ENCODE measurements at regions not wholly inside any gene's neighbourhood (a gene's known extent, or its start where the extent isn't known, plus 50 kb on each side); places are given as distances from the start of the nearest gene placed in this dataset.

DNA sequence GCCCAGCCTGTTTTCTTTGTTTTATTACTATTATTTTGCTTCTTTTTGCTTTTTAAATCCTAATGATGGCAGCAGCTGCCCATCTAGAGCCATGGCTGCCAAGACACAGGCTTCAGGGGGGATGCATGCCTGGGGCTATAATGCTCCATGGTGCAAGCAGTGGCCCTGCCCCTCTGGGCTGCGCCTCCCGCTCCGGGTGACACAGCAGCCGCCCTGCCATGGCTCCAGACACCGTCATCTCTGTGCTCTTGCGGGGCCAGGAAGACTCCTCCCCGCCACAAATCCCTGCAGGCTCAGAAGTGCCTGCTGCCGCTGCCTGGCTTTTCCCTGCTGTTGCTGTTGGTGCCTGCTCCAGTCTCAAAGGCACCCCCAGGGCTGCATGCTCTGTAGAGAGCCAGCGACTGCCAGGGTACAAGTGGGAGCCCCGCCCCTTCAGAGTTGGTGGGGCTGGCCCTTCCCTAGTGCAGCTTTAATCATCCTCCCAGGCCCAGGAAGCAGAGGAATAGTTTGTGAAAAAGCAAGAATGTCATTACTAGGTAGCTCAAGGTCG lies 581.5 kb downstream of the FGF9 start:
- TF ChIP-seq POLR2A (IDR thresholded peaks at IDR 0.05): no peak
- TF ChIP-seq, protein P1, sequence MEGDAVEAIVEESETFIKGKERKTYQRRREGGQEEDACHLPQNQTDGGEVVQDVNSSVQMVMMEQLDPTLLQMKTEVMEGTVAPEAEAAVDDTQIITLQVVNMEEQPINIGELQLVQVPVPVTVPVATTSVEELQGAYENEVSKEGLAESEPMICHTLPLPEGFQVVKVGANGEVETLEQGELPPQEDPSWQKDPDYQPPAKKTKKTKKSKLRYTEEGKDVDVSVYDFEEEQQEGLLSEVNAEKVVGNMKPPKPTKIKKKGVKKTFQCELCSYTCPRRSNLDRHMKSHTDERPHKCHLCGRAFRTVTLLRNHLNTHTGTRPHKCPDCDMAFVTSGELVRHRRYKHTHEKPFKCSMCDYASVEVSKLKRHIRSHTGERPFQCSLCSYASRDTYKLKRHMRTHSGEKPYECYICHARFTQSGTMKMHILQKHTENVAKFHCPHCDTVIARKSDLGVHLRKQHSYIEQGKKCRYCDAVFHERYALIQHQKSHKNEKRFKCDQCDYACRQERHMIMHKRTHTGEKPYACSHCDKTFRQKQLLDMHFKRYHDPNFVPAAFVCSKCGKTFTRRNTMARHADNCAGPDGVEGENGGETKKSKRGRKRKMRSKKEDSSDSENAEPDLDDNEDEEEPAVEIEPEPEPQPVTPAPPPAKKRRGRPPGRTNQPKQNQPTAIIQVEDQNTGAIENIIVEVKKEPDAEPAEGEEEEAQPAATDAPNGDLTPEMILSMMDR (IDR thresholded peaks at IDR 0.05): no peak

Data from gastroesophageal sphincter (tissue), 3 donors.